Activated naive CD4-positive, alpha-beta T cell treated with anti-CD3 and anti-CD28 coated beads for 36 hours (primary cell): ENCODE measurements at regions not wholly inside any gene's neighbourhood (a gene's known extent, or its start where the extent isn't known, plus 50 kb on each side); places are given as distances from the start of the nearest gene placed in this dataset.

Experiments
- CTCF ChIA-PET: fragments of 350-600 bp; sonication (Branson Sonifier 250); formaldehyde crosslinking; loops from one replicate; lab custom pipeline; 2021; ENCODE audit warnings: antibody characterized with exemption; lab: Charles Lee
- DNase-seq: peaks from one replicate; pipeline ENCODE4 v3.0.0-alpha.2; 2020
- H3K27ac Mint-ChIP-seq: one replicate; pipeline ENCODE4 v1.8.0; 2021; ENCODE audit warnings: mild to moderate bottlenecking, mixed read lengths
- H3K27me3 Mint-ChIP-seq: one replicate; pipeline ENCODE4 v1.8.0; 2021; ENCODE audit warnings: low read depth, mixed read lengths
- H3K36me3 Mint-ChIP-seq: one replicate; pipeline ENCODE4 v1.8.0; 2021; ENCODE audit warnings: low read depth, mixed read lengths
- H3K4me1 Mint-ChIP-seq: one replicate; pipeline ENCODE4 v1.8.0; 2021; ENCODE audit warnings: low read depth, mixed read lengths
- H3K4me3 Mint-ChIP-seq: one replicate; pipeline ENCODE4 v1.8.0; 2021; ENCODE audit warnings: mild to moderate bottlenecking, moderate library complexity, mixed read lengths
- H3K9me3 Mint-ChIP-seq: one replicate; pipeline ENCODE4 v1.8.0; 2021; ENCODE audit warnings: mixed read lengths
- intact Hi-C: fragments of 100-400 bp; cut with micrococcal nuclease; formaldehyde crosslinking; loops from one replicate; pipeline ENCODE4 v1.15.1; 2023

DNA sequence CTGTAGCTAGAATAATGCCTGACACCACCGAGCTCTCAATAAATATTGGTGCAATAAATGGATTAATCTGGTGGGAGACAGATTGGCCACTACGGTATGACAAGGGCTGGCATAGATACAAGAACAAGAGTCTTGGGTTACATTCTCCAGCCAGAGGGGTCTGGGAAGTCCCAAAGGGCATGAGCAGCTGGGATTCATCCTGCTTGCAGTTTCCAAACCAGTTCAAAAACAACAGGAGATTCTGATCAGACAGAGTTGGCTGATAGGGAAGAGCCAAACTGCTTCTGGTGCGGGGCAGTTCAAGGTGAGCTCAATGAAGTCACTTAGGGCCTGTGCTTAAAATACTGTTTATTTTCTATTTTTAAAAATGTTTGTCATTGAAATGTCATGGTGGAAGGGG is 266.9 kb downstream of the TNS1 start:
- Mint-ChIP-seq H3K27ac (no peak overlapping the region), H3K36me3 (no peaks in the 10 kb centered on the region), H3K4me3 (no peak overlapping the region), H3K27me3 (no peaks in the 10 kb centered on the region), H3K4me1 (peaks cover 16% of the 10 kb centered on the region), H3K9me3 (no peaks in the 10 kb centered on the region)
- no peak for DNase-seq
- CTCF ChIA-PET: no interaction called here
- intact Hi-C loops: no loop called here

DNA sequence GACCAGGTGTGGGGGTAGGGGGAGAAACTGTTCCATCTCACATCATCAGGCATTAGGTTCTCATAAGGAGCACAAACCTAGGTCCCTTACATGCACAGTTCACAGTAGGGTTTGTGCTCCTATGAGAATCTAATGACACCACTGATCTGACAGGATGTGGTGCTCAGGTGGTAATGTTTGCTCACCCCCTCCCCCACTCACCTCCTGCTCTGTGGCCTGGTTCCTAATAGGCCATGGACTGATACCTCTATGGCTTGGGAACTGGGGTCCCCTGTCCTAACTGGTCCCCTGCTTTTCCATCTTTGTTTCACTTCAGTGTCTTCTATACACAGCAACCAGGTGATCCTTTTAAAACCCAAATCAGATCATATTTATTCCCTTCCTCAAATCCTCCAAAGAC is 267.8 kb downstream of the TNS1 start:
- H3K27me3 Mint-ChIP-seq: no peaks in the 10 kb centered on the region
- no peaks in the 10 kb centered on the region for H3K9me3 Mint-ChIP-seq
- H3K4me1 Mint-ChIP-seq: peaks cover 16% of the 10 kb centered on the region
- H3K27ac Mint-ChIP-seq: no peak overlapping the region
- no peak overlapping the region for H3K4me3 Mint-ChIP-seq
- intact Hi-C loops: no loop called here
- no peaks in the 10 kb centered on the region for H3K36me3 Mint-ChIP-seq
- CTCF ChIA-PET: no interaction called here
- peak; percentile 38 for DNase-seq

DNA sequence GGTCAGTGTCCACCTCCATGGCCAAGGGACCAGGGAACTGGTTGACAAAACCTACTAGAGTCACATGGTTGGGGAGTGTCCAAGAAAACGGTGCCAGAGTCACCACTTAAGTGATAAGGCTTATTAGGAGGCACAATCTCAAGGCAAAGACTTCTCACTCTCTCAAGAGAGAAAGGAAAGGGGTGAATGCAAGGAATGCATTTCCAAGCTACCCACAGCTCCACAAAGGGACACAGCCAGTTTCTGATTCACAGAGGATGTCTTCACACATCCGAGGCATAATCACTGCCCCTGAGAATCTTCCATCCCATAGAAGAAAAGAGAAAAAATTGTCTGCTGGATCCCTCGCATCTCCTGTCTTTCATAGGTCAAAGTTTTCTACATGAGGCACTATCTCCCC is 269.3 kb downstream of the TNS1 start:
- intact Hi-C loops: no loop called here

DNA sequence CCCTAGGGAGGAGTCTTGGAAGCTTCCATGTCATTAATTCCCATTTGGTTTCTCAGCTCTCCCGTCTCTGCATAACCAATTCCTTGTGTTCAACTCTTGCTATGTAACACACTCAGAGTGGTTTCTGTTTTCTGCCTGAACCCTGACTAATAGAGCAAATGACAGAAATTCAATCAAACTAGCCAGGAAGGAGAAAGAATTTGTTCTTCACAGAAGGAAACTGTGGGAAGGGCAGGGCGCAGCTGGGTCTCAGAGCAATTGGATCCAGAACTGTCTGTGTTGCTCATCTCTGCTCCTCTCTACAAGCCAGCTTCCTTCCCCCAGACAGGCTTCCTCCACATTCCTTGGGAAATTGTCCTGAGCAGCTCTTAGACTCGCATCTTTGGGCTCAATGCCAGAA is 269.8 kb downstream of the TNS1 start:
- no peak overlapping the region for H3K27ac Mint-ChIP-seq
- intact Hi-C loops: no loop called here
- H3K27me3 Mint-ChIP-seq: no peaks in the 10 kb centered on the region
- CTCF ChIA-PET: interaction anchor here (0.8 to 1.3 kb wide), 2 partner anchors 20 to 23 kb away, joined by 3 read pairs; no protein-coding TSS in a partner anchor
- no peaks in the 10 kb centered on the region for H3K9me3 Mint-ChIP-seq
- no peaks in the 10 kb centered on the region for H3K36me3 Mint-ChIP-seq
- H3K4me3 Mint-ChIP-seq: no peak overlapping the region
- peaks cover 16% of the 10 kb centered on the region for H3K4me1 Mint-ChIP-seq
- DNase-seq: no peak

More for the DNA sequence above, 269.3 kb downstream of the TNS1 start:
- Mint-ChIP-seq H3K27me3 (no peaks in the 10 kb centered on the region), H3K9me3 (no peaks in the 10 kb centered on the region), H3K27ac (no peak overlapping the region), H3K4me1 (peaks cover 16% of the 10 kb centered on the region), H3K4me3 (no peak overlapping the region), H3K36me3 (no peaks in the 10 kb centered on the region)
- CTCF ChIA-PET: interaction anchor here (1.3 kb wide), 1 partner anchor 20 kb away, joined by 3 read pairs; no protein-coding TSS in a partner anchor
- DNase-seq: no peak

DNA sequence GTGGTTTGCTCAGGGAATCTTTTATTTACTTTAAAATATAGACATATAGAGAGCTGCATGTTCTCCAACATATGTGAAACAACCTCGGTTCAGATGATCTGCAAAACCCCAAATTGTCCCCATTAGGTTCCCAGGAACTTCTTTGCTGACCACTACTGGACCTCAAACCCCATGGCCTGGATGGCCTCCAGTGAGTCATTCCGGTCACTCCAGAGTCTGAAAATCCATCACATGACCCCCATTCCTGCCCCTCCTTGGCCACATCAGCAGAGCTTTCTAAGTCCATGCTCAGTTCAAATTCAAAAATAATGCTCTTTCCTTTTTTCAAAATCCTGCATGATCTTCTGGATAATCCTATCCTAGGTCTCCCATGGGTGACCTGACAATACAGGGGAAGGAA is 271.0 kb downstream of the TNS1 start:
- H3K27ac Mint-ChIP-seq: no peak overlapping the region
- H3K36me3 Mint-ChIP-seq: no peaks in the 10 kb centered on the region
- H3K27me3 Mint-ChIP-seq: no peaks in the 10 kb centered on the region
- CTCF ChIA-PET: interaction anchor here (1.0 kb wide), 1 partner anchor 81 kb away, joined by 3 read pairs; no protein-coding TSS in a partner anchor
- DNase-seq: no peak
- no peaks in the 10 kb centered on the region for H3K9me3 Mint-ChIP-seq
- peaks cover 16% of the 10 kb centered on the region for H3K4me1 Mint-ChIP-seq
- H3K4me3 Mint-ChIP-seq: no peak overlapping the region
- intact Hi-C loops: no loop called here

DNA sequence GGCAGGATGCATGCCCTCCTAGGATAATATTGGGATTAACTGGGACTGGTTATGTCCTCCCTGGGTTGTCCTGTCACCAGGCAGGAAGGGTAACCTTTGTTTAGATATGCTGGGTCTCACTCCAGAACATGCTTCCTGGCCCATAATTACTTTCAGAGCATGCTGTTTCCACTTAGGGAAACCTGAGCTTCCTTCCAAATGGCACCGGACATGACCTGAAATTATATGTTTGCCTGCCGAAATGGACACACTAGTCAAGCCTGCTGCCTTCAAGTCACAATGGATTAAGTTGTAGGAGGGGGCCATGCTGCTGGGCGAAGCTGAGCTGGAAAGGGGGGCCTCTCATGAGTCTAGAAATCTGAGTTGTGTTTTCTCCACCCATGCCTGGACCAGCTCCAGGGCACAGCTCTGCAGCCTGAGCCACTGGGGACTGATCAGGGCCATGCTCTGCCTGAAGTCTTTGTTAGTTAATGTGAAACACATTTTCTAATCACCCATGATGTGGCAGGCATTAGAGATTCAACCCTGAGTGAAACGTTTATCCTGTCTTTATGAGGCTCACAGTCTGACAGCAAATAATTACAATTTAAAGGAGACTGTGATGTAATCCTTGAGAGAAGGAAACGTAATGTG is 273.3 kb downstream of the TNS1 start:
- Mint-ChIP-seq H3K27ac (no peak overlapping the region), H3K4me3 (no peak overlapping the region), H3K4me1 (peaks cover 6% of the 10 kb centered on the region), H3K36me3 (no peaks in the 10 kb centered on the region), H3K9me3 (no peaks in the 10 kb centered on the region), H3K27me3 (no peaks in the 10 kb centered on the region)
- no peak for DNase-seq
- intact Hi-C loops: no loop called here
- CTCF ChIA-PET: interaction anchor here (1.1 kb wide), 1 partner anchor 16 kb away, joined by 3 read pairs; no protein-coding TSS in a partner anchor

DNA sequence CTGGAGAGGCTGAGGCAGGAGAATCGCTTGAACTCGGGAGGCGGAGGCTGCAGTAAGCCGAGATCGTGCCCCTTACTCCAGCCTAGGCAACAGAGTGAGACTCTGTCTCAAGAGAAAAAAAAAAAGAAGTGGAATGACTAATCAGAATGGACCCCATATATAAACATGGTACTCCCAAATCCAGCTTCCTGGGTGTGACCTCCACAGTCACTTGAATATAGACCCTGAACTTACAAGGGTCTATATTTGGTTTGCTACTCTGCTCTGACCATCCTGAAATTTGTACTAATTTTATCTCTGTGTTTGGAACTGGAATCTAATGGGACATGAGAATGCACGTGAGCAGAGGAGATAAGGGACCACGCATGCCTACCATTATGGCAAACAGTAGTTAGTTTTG is 275.0 kb downstream of the TNS1 start:
- no peaks in the 10 kb centered on the region for H3K27me3 Mint-ChIP-seq
- intact Hi-C loops: no loop called here
- H3K27ac Mint-ChIP-seq: no peak overlapping the region
- H3K4me3 Mint-ChIP-seq: no peak overlapping the region
- DNase-seq: no peak
- H3K36me3 Mint-ChIP-seq: no peaks in the 10 kb centered on the region
- no peaks in the 10 kb centered on the region for H3K4me1 Mint-ChIP-seq
- H3K9me3 Mint-ChIP-seq: no peaks in the 10 kb centered on the region
- CTCF ChIA-PET: interaction anchor here (1.2 kb wide), 1 partner anchor 63 kb away, joined by 4 read pairs; no protein-coding TSS in a partner anchor

DNA sequence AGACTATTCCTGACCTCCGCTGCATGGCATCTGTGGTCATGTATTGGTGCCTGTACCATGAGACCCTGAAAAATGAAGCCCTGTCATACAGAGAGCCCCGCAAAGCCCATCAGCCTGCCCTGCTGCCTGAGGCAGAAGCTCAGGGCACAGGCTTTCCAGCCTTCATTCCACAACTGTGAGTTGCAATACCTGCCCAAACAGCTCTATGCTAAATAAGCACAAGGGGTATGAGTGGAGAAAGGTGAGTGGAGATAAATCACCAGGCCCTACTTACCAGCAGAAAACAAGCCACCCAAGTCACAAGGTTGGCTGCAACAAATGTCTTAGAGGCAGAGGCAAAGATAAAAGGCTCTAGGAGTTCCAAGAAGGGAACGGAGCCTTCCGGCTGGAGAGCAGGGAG is 277.4 kb downstream of the TNS1 start:
- no peak for DNase-seq
- no peak overlapping the region for H3K27ac Mint-ChIP-seq
- no peak overlapping the region for H3K4me3 Mint-ChIP-seq
- H3K9me3 Mint-ChIP-seq: no peaks in the 10 kb centered on the region
- H3K4me1 Mint-ChIP-seq: no peaks in the 10 kb centered on the region
- CTCF ChIA-PET: interaction anchor here (1.3 kb wide), 1 partner anchor 12 kb away, joined by 3 read pairs; no protein-coding TSS in a partner anchor
- H3K36me3 Mint-ChIP-seq: no peaks in the 10 kb centered on the region
- intact Hi-C loops: no loop called here
- no peaks in the 10 kb centered on the region for H3K27me3 Mint-ChIP-seq

DNA sequence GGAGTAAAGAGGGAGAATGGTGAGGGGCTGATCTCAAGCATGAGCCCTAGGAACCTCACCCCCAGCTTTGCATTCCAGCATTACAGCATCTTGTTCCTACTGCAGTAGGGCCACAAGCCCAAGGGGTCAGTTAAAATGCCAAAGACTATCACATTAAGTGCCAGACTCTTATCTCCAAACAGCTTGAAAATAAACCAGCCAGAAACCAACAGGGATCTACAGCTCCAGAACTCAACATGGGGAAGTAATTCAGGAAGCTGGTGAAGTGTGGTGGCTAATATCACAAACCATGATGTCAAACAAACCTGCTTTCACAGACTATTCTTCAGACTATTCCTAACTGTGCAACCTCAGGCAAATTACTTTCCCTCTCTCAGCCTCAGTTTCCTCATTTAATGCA is 278.3 kb downstream of the TNS1 start:
- no peaks in the 10 kb centered on the region for H3K27me3 Mint-ChIP-seq
- intact Hi-C loops: no loop called here
- no peak overlapping the region for H3K4me3 Mint-ChIP-seq
- no peak for DNase-seq
- H3K9me3 Mint-ChIP-seq: no peaks in the 10 kb centered on the region
- no peak overlapping the region for H3K27ac Mint-ChIP-seq
- H3K4me1 Mint-ChIP-seq: no peaks in the 10 kb centered on the region
- no peaks in the 10 kb centered on the region for H3K36me3 Mint-ChIP-seq
- CTCF ChIA-PET: interaction anchor here (1.9 kb wide), 1 partner anchor 12 kb away, joined by 8 read pairs; no protein-coding TSS in a partner anchor

DNA sequence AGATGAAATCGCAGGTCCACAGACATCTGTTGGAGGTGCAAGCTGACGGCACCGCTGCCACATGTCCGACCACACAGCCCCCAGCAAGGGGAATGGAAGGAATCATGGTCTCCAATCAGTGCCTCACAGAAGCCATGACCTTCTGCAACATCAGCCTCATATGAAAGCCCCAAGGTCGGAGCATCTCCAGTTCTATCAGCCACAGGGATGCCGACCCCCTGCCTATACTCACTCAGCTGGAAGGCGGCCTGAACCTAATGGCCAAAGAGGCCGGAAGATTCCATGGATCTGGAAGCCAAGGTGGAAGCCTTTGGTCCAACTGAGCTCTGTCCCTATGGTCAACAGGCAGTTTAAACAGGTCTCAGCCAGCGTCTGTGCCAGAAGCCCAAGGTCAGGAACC is 278.8 kb downstream of the TNS1 start:
- Mint-ChIP-seq H3K4me1 (no peaks in the 10 kb centered on the region), H3K36me3 (no peaks in the 10 kb centered on the region), H3K27ac (no peak overlapping the region), H3K4me3 (no peak overlapping the region), H3K9me3 (no peaks in the 10 kb centered on the region), H3K27me3 (no peaks in the 10 kb centered on the region)
- intact Hi-C loops: no loop called here
- no peak for DNase-seq
- CTCF ChIA-PET: interaction anchor here (0.7 to 1.9 kb wide), 3 partner anchors 11 to 993 kb away, joined by 3 to 8 read pairs (median 5); no protein-coding TSS in a partner anchor

DNA sequence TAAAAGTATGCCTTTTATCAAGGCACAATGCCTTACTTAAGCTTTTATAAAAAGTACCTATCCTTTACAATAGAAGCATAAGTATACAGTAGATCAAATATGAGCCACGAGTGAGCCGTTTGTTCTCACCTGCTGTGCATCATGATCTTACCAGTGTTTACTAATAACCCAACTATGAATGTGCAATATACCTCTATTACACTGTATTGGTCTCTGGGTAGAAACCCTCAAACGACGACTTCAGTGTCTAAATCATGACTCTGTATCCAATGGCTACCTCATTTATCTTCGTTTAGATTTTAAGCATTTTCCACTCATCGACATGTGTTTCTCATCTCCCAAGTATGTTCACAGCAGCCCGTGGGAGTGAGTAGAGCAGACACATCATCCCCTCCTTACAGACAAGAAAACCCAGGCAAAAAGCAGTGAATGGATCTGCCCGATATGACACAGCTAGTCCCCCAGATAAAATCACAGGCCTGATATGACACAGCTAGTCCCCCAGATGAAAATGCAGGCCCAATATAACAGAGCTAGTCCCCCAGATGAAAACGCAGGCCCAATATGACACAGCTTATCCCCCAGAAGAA is 279.8 kb downstream of the TNS1 start:
- CTCF ChIA-PET: interaction anchor here (0.6 to 1.9 kb wide), 5 partner anchors 10 to 1319 kb away, joined by 3 to 8 read pairs (median 6); no protein-coding TSS in a partner anchor
- H3K4me1 Mint-ChIP-seq: no peaks in the 10 kb centered on the region
- intact Hi-C loops: no loop called here
- H3K9me3 Mint-ChIP-seq: no peaks in the 10 kb centered on the region
- no peaks in the 10 kb centered on the region for H3K27me3 Mint-ChIP-seq
- H3K4me3 Mint-ChIP-seq: no peak overlapping the region
- H3K36me3 Mint-ChIP-seq: no peaks in the 10 kb centered on the region
- no peak for DNase-seq
- no peak overlapping the region for H3K27ac Mint-ChIP-seq

DNA sequence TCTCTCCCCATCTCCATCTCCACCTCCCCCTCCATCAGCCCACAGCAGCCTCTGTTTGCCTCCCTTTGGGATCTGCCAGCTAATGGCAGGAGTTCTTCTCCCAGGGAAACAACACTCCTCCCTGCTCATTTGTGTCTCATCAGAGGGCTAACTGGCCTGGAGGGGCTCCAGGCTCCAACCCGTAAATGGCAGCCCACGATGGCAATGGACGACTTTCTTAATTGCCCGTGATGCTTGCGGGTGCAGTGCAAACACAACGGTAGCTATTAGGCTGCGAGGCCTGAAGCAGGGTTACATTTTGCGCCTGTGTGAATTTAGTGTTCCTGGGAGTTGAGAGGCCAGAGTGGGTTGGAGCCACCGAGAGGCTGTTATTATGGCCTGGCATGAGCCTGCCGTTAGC is 285.1 kb downstream of the TNS1 start:
- no peak overlapping the region for H3K4me3 Mint-ChIP-seq
- H3K27me3 Mint-ChIP-seq: no peaks in the 10 kb centered on the region
- H3K36me3 Mint-ChIP-seq: no peaks in the 10 kb centered on the region
- CTCF ChIA-PET: no interaction called here
- intact Hi-C loops: loop anchor here (10.0 kb wide), 2 partner anchors 553 to 643 kb away; no protein-coding TSS in a partner anchor
- peaks cover 3% of the 10 kb centered on the region for H3K4me1 Mint-ChIP-seq
- no peaks in the 10 kb centered on the region for H3K9me3 Mint-ChIP-seq
- H3K27ac Mint-ChIP-seq: no peak overlapping the region
- no peak for DNase-seq
